CD4-positive, alpha-beta T cell (primary cell): ENCODE measurements at regions not wholly inside any gene's neighbourhood (a gene's known extent, or its start where the extent isn't known, plus 50 kb on each side); places are given as distances from the start of the nearest gene placed in this dataset.

Source experiments
- ATAC-seq: fragments of 200-7000 bp; cut with Tn5 transposase; one replicate; pipeline ENCODE4 v1.10.0; 2022; ENCODE audit warnings: mild to moderate bottlenecking; ENCODE audit not compliant: poor library complexity
- CTCF ChIA-PET: fragments of 350-600 bp; sonication (Branson Sonifier 250); formaldehyde crosslinking; loops from one replicate; lab custom pipeline; 2021; ENCODE audit warnings: antibody characterized with exemption, inconsistent platforms; lab: Charles Lee
- POLR2A ChIA-PET: fragments of 350-600 bp; sonication (Branson Sonifier 250); formaldehyde crosslinking; loops from one replicate; lab custom pipeline; 2021; ENCODE audit warnings: antibody characterized with exemption, inconsistent platforms; lab: Charles Lee
- DNase-seq, 14 experiments: peaks; one replicate each; pipeline ENCODE4 v3.0.0-alpha.2; 2013 to 2020; ENCODE audit warnings: mixed read lengths in 2 of 14
- H3K27ac ChIP-seq, 2 donors: one replicate each; pipeline versions ENCODE4 v1.5.1 to v1.7.0; 2013; ENCODE audit warnings: low read length in 2 of 2, low read depth in 1 of 2, mild to moderate bottlenecking in 1 of 2
- H3K27me3 ChIP-seq, 2 experiments: 1 replicate in 1 of 2; 2 replicates in 1 of 2; pipeline versions ENCODE4 v1.6.1 to v1.7.0; 2013; ENCODE audit warnings: low read length in 2 of 2, control low read depth in 1 of 2, mild to moderate bottlenecking in 1 of 2, moderate library complexity in 1 of 2; ENCODE audit not compliant: insufficient read depth in 2 of 2, control insufficient read depth in 1 of 2
- H3K36me3 ChIP-seq: one replicate; pipeline ENCODE4 v1.6.1; 2013; ENCODE audit warnings: low read length, control low read depth; ENCODE audit not compliant: insufficient read depth
- H3K4me1 ChIP-seq: one replicate; pipeline ENCODE4 v1.6.1; 2013; ENCODE audit warnings: low read length, control low read depth; ENCODE audit not compliant: insufficient read depth
- H3K4me3 ChIP-seq: one replicate; pipeline ENCODE4 v1.5.1; 2013; ENCODE audit warnings: mild to moderate bottlenecking, low read length, moderate library complexity
- H3K9me3 ChIP-seq, 2 experiments: 1 replicate in 1 of 2; 2 replicates in 1 of 2; pipeline versions ENCODE4 v1.6.1 to v1.7.0; 2013; ENCODE audit warnings: low read length in 2 of 2, mild to moderate bottlenecking in 2 of 2, control low read depth in 1 of 2, moderate library complexity in 1 of 2; ENCODE audit not compliant: control insufficient read depth in 1 of 2, insufficient read depth in 1 of 2
- H3K27ac Mint-ChIP-seq: one replicate; pipeline ENCODE4 v1.8.0; 2020; ENCODE audit warnings: mixed read lengths
- H3K27me3 Mint-ChIP-seq: one replicate; pipeline ENCODE4 v1.8.0; 2021; ENCODE audit warnings: mixed read lengths
- H3K36me3 Mint-ChIP-seq: one replicate; pipeline ENCODE4 v1.8.0; 2021; ENCODE audit warnings: low read depth, mixed read lengths
- H3K4me1 Mint-ChIP-seq: one replicate; pipeline ENCODE4 v1.8.0; 2021; ENCODE audit warnings: low read depth, mixed read lengths
- H3K4me3 Mint-ChIP-seq: one replicate; pipeline ENCODE4 v1.8.0; 2020; ENCODE audit warnings: mild to moderate bottlenecking, mixed read lengths
- H3K9me3 Mint-ChIP-seq: one replicate; pipeline ENCODE4 v1.8.0; 2020; ENCODE audit warnings: mixed read lengths
- CTCF ChIP-seq: fragments of 200-600 bp; IDR thresholded peaks from one replicate; pipeline ENCODE4 v1.8.0; 2022; ENCODE audit warnings: antibody characterized with exemption, mild to moderate bottlenecking
- intact Hi-C, 2 experiments: fragments of 100-400 bp; cut with DNase I in 1 of 2; cut with micrococcal nuclease in 1 of 2; formaldehyde crosslinking; loops; one replicate each; pipeline versions ENCODE4 v1.15.1 to v1.9.0; 2023 to 2025; cut with DNase I, micrococcal nuclease

GRCh38 chr5:165526357-165526756 is 2020.9 kb downstream of the MAT2B start:
- no peak overlapping the region for H3K27ac Mint-ChIP-seq
- peaks cover 3% of the 10 kb centered on the region for H3K9me3 Mint-ChIP-seq

GRCh38 chr5:165527577-165527976 is 2022.2 kb downstream of the MAT2B start:
- Histone ChIP-seq H3K27ac (no peak overlapping the region), H3K27me3 (no peaks in the 10 kb centered on the region), H3K9me3 (peaks cover 0 to 9% of the 10 kb centered on the region in 2 experiments), H3K4me1 (no peaks in the 10 kb centered on the region), H3K36me3 (no peaks in the 10 kb centered on the region), H3K4me3 (no peak overlapping the region)
- TF ChIP-seq CTCF = no peak
- intact Hi-C loops = no loop called here
- no peaks in the 10 kb centered on the region for H3K27me3 Mint-ChIP-seq
- no peak overlapping the region for H3K27ac Mint-ChIP-seq
- peaks cover 13% of the 10 kb centered on the region for H3K9me3 Mint-ChIP-seq
- H3K4me1 Mint-ChIP-seq = no peaks in the 10 kb centered on the region
- ATAC-seq = no peak
- ChIA-PET CTCF (no interaction called here), POLR2A (no interaction called here)
- no peak for DNase-seq
- no peaks in the 10 kb centered on the region for H3K36me3 Mint-ChIP-seq
- H3K4me3 Mint-ChIP-seq = no peak overlapping the region

More at GRCh38 chr5:165526357-165526756, 2020.9 kb downstream of the MAT2B start:
- H3K4me3 Mint-ChIP-seq = no peak overlapping the region
- Histone ChIP-seq H3K4me1 (no peaks in the 10 kb centered on the region), H3K27me3 (no peaks in the 10 kb centered on the region), H3K36me3 (no peaks in the 10 kb centered on the region), H3K4me3 (no peak overlapping the region), H3K9me3 (peaks cover 0 to 9% of the 10 kb centered on the region in 2 experiments), H3K27ac (no peak overlapping the region)
- DNase-seq = no peak
- ChIA-PET CTCF (no interaction called here), POLR2A (no interaction called here)
- H3K4me1 Mint-ChIP-seq = no peaks in the 10 kb centered on the region
- intact Hi-C loops = no loop called here
- H3K36me3 Mint-ChIP-seq = no peaks in the 10 kb centered on the region
- TF ChIP-seq CTCF = no peak
- no peak for ATAC-seq
- no peaks in the 10 kb centered on the region for H3K27me3 Mint-ChIP-seq

GRCh38 chr5:165538065-165538464 is 2032.6 kb downstream of the MAT2B start:
- H3K9me3 Mint-ChIP-seq = peaks cover 4% of the 10 kb centered on the region
- no peak for TF ChIP-seq CTCF
- no peak overlapping the region for H3K4me3 Mint-ChIP-seq
- H3K27me3 ChIP-seq = no peaks in the 10 kb centered on the region
- no peaks in the 10 kb centered on the region for H3K27me3 Mint-ChIP-seq
- intact Hi-C loops = no loop called here
- H3K27ac ChIP-seq = no peak overlapping the region
- no peak for ATAC-seq
- no peak overlapping the region for H3K4me3 ChIP-seq
- H3K4me1 ChIP-seq = no peaks in the 10 kb centered on the region
- peaks cover 0 to 20% of the 10 kb centered on the region in 2 experiments for H3K9me3 ChIP-seq
- POLR2A ChIA-PET = no interaction called here
- DNase-seq = no peak
- H3K27ac Mint-ChIP-seq = no peak overlapping the region
- CTCF ChIA-PET = no interaction called here
- no peaks in the 10 kb centered on the region for H3K36me3 ChIP-seq
- no peaks in the 10 kb centered on the region for H3K4me1 Mint-ChIP-seq
- H3K36me3 Mint-ChIP-seq = no peaks in the 10 kb centered on the region
